DMS53 treated with DMSO at 0.1 percent for 48 hours (cell line): ENCODE measurements at regions not wholly inside any gene's neighbourhood (a gene's known extent, or its start where the extent isn't known, plus 50 kb on each side); places are given as distances from the start of the nearest gene placed in this dataset.
"Not testable (repeated sequence)": the region's sequence is repeated elsewhere in the genome, so short reads cannot be mapped to it uniquely, and the experiment has no call there.

Source experiments
- DNase-seq: peaks from one replicate; lab custom pipeline; 2025; ENCODE audit not compliant: unreplicated experiment; lab: John Stamatoyannopoulos, UW

DNA sequence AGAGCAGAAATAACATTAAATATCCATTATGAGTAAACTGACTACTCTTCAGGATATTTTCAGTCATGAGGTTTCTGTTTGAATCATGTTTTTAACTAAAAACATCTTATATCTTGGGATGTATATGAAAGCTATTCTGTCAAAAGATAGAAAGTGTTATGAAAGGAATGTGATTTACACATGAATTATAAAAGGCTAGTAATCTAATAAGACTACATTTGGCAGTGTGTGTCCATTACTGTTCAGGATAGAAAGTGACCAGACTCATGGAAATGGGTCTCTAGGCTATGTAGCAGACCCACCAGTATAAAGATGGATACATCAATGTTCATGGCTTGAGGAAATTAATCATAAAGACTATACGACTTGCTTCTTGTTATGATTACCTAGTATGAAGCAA, 1328.2 kb upstream of the NUDT12 start:
- no peak for DNase-seq

DNA sequence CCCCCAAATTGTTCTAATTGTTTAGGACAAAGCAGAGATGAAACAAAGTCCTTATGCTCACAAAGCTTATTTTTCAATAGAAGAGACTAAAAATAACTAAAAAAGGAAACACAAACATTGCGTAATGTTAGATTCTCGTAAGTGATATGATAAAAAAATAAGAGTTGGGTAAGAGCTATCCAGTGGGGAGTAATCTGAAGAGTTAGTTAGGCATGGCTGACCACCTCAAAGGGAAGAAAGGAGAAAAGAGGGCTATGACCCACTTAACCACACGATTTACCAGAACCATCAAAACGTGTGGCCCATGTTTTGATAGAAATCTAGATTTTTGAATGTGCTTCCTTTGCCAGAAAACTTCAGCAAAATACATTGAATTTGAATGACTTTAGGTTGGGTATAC, 1296.8 kb upstream of the NUDT12 start:
- DNase-seq: no peak

DNA sequence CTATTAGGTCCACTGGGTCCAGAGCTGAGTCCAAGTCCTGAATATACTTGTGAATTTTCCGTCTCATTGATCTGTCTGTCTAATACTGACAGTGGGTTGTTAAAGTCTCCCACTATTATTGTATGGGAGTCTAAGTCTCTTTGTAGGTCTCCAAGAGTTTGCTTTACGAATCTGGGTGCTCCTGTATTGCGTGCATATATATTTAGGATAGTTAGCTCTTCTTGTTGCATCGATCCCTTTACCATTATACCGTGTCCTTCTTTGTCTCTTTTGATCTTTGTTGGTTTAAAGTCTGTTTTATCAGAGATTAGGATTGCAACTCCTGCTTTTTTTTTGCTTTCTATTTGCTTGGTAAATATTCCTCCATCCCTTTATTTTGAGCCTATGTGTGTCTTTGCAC, 1289.5 kb upstream of the NUDT12 start:
- not testable (repeated sequence) for DNase-seq

DNA sequence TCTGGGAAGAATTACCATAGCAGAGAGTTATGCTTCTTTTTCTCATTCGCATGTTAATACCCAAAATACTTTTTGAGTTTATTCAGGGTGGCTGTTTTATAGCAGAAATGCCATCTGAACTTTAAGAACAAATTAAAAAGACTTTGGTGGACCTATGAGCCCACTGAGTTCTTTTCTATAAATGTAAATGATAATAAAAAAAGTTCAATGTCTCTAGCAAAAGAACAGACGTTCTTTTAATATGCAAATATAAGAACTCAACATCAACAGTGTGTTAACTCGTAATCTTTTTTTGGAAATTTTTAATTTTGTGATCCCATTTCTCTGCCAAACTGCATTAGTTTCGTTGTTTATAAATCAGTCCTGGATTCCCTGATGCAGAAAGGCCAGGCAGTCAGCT, 1283.0 kb upstream of the NUDT12 start:
- no peak for DNase-seq

DNA sequence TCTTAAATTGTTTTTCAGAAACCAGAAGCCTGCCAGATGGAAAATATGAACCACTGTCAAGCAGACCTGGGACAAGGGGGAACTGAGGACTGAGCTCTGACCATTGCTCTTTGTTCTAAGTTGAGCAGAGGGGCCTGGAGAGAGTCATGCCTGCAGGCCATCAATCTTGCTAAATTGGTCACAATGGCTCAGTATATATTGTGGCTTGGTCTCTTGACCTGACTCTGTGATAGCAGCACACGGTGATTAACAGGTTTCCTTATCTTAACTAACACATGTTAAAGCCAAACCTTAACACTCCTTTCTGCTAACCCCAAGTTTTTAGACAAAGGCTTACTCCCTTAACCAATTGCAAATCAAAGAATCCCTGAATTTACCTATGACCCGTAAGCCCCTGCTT, 1281.2 kb upstream of the NUDT12 start:
- no peak for DNase-seq

DNA sequence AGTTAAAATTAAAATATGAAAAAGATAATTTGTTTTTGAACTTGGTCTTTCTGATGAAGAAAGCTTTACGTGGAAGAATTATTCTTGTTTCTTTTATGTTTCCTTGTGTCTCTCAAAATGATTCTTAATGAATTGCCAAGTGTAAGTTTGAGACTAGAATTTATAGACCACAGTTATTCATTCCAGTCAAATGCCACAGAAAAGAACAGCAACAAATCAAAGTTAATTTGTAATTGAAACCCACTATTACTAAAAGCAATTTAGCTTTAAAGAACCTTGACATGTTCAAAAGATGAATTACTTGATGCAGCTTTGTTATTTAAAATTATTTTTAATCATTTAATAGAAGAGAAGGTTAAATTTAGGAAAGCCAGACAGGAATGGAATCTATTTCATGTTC, 1277.7 kb upstream of the NUDT12 start:
- DNase-seq: no peak

DNA sequence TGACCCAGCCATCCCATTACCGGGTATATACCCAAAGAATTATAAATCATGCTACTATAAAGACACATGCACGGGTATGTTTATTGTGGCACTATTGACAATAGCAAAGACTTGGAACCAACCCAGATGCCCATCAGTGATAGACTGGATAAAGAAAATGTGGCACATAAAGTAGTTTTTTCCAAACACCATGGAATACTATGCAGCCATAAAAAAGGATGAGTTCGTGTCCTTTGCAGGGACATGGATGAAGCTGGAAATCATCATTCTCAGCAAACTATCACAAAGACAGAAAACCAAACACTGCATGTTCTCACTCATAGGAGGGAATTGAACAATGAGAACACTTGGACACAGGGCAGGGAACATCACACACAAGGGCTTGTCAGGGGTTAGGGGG, 1268.9 kb upstream of the NUDT12 start:
- not testable (repeated sequence) for DNase-seq

DNA sequence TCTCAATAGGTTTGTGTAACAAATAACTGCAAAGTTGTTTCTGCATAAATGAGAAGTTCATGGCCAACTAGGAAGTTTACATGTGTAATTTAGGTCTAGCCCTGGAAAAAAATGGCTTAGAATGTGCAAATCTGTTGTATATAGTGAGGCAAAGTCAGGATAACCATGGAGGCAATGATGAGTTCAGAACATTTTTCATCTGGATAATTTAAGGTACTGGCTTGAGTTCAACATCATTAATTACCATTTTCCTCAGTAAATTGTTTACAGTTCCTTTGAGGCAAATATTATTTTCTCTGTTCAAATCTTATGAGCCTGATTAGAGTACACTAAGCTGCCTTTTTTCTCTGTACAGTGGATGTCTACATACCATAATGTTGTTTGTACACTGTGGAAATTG, 1259.0 kb upstream of the NUDT12 start:
- DNase-seq: no peak

DNA sequence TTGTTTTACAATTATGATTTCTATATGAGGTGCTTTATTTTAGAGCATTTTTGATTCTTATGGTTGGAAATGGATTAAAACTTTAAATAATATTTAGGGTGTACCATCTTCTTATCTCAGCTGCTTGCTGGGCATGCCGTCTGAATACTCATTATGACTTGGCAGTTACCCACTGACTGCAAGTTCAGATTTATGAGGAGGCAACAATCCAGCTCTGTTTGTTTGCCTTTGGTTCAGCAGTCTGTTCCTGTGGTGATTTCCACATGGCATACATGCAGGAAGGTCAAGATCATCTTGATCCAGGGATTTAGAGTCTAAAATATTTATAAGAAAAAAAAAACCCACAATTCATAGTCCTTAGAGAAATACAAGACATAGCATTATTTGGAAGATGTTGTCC, 1254.5 kb upstream of the NUDT12 start:
- DNase-seq: no peak

DNA sequence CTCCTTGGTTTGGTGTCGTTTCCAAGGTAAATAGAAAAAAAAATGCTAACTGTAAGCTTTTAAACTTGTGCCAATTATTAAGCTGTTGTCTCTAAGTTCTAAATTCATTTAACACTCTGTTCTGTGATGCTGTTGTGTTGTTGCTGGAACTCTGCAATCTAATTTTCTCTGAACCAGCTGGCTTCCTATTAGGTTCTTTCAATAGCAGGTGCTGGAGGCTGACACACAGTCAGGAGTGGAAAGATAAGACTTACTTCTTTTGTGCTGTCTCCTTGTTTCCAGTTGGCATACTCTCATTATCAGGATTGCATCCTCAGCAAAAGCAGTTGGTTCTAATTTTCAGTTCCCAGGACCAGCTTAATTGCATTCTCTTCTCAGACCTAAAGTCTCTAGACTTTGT, 1252.6 kb upstream of the NUDT12 start:
- no peak for DNase-seq

DNA sequence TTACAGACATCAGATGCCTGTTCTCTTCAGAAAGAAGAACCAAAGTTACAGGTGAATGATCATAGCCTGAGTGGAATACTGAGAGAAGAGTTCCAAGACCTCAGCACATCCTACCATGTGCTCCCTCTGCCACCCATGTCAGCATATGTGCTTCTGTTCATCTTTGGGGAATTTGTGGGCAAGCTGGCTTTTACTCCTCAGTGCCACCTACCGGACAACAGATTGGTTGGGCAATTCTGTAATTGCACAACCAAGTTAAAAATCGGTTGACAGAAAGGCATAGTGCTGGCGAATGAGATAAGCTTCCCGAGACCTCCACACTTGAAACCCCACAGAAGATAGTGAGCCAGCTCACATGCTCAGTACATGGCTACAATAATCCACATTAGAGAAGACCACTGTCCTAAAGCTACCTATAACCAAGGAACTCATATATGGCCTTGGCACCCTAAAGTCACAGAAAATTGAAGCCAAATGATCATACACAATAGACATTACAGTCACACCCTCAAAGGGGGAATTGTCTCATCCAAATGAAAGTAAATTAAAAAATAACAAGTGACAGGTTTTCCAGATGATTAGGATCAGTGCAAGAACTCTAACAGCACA, 1238.0 kb upstream of the NUDT12 start:
- peak; percentile 16 for DNase-seq

DNA sequence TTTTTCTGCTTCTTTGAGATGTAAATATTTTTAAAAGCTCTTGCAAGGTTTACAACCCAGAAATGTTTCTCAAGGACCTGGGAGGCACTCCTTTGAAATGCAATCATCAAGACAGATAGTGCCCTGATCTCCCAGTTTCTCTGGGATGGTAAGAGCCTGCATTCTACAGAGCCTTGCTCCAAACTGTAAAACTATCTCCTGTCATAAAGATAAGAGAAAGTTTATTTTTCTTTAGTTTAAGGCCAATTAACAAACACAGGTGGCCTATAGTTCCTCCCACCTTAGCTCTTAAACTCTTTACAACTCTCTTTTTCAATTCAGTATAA, 1231.1 kb upstream of the NUDT12 start:
- no peak for DNase-seq

DNA sequence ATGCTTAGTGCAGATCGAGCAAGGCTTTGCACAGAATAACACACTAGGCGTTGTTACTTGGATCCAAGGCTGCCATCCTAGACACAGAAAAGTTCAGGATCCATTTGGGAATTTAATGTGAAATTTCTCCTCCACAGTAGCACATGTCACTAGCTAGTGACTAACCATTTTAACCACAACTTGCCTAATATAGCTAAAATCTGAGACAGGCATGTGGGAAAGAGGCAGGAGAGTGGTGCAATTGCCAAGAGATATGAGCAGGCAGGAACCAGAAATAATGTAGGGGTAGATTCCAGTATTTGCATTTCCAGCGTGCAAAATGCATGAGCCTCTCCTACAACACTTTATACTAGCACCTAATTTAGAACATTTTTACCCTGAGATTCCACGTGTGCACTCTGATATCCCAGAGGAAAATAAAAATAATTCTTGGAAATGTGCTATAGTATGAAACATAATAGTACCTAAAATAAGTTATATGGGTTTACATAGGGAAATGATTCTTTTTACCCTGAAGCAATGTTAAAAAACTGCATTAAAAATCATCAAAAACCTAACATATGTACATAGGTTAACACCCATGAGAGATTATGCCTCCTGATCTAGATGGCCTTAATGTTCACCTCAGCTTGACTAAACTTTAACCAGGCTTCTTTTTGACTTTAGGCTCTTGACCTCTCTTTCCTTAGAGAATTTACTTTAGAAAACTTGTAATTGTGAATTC, 1230.6 kb upstream of the NUDT12 start:
- no peak for DNase-seq

DNA sequence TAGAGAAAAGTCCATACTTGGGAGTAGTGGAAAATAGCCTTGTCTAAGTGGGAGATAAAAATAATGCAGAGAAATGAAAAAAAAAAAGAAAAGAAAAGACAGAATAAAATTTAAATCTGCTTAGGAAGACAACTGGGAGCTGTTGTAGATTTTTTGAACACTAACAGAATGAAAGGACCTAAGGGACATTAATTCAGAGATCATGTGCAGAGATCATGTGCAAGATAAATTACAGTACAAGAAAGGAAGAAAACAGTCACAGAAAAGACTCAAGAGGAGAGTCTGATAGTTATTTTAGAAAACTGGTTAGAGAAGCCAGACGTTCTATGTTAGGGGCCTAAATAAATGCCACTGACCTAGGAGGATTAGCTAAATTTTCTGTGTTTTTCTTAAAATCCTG, 1226.8 kb upstream of the NUDT12 start:
- DNase-seq: no peak

DNA sequence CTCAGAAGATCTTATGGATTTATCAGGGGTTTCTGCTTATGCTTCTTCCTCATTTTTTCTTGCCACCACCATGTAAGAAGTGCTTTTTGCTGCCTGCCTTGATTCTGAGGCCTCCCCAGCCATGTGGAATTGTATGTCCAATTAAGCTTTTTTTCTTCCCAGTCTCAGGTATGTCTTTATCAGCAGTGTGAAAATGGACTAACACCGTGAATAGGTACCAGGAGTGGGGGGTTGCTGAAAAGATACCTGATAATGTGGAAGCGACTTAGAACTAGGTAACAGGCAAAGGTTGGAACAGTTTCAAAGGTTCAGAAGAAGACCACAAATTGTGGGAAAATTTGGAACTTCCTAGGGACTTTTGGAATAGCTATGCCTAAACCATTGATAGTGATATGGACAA, 1222.5 kb upstream of the NUDT12 start:
- DNase-seq: no peak

DNA sequence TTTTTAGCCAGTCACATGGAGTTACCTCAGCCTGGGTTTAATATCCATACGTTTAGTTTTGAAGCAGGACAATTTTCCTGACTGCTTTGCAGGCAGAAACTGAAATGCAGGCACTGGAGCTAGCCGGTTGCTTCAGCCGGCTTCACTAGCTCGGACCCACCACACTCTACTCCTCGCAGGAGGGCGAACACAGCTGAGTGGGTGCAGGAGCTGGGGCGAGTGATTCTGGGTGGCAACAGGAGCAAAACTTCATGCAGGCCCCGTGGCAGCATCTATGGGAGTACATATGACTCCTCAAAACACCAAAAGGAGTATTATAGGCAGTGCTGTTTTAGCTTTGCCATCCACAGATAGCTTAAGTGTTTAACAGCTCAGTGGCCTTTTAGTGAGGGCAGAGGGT, 1211.8 kb upstream of the NUDT12 start:
- DNase-seq: no peak

DNA sequence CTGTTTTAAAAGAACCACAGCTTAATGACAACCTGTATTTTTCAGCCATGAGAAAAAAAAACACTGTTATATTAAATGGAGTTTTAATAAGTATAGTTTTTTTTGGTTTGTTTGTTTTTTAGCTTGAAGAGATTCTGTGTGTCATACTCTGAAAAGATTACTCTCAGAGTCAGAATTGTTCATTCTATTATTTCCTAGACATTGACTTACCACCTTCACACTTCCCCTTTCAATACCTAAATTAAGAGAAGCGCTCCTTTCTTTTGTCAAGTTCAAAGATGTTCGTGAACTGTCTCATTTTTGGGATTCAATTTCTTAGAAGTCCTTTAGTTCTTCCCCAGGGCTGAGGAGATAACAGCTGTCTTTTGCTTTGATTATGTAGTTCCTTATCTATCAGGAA, 1201.6 kb upstream of the NUDT12 start:
- DNase-seq: no peak

DNA sequence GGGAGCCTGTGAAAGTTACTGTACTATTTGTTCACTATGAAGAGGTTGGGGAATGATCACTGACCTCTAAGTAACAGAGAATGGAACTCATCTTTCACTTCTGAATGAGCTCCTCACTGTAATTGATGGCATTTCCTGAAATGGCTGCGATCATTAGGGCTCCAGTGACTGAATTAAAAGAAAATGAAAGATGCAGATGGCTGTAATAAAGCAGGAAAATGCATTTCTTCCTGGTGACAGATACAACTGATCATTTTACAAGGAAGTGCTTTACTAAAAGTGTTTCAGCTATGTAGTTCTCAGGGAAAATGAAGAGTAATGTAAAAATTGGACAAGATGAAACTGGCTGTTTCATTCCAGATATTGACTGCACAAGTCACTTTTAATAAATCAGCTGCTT, 1200.6 kb upstream of the NUDT12 start:
- DNase-seq: no peak

DNA sequence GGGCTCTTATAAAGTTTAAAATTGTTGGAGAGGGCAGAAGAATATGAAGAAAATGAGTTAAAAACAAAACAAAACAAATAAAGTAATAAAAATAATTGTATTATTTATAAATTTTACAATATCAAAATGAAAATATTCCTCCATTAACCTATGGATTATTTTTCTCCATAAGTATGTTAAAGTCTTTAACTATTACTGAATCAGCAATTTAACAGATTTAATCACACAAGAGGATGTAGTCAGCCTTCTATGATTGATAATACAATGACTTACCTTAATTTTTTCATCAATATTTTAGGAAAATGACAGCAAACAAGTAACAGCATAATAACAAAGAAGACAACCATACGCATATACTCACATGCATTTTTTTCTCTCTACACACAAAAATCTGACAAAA, 1195.3 kb upstream of the NUDT12 start:
- no peak for DNase-seq

DNA sequence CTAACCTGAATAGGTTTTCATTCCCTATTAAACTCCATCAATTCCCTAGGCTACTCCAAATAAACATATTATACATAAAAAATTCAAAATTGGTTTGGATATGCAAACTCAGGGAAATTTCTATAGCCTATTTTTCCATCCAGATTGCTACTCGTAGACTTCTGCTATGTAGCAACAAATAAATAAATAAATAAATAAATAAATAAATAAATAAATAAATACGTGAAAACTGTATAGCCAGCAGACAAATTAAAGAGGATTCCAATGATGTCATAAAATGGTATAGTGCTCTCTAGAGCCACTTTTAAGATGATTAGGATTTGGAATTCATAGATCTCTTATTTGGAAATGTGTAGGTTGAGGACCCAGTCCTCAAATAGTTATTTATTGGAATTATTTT, 1193.2 kb upstream of the NUDT12 start:
- no peak for DNase-seq

DNA sequence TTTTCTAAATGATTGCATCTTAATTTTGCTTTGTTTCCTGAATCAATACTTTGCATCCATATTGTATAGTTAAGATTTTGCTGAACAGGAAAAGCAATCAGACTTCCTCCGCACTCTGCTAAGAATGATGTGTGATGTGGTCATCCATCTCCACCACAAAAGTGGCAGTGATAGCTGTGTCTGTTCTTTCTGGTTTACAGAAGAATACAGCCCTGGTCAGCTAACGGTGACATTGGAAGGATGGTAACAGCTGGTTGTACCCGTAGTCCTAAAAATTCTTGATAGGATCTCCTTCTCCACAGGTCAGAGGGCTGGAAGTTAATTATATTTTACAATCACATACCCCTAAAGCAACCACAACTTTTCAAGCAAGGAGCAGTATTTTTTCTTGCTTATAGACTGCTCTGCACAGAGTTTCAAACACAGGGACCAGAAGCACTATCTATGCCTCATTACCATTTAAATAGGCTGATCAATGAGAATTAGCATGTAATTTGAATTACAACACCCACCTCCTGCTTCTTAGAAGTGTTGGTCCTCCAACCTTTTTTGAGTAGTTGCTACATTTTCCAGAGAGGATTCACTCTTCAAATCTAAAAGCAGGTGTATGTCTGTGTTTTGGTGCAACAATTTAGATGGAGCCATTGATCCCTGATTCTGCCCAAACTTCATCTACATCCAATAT, 1191.9 kb upstream of the NUDT12 start:
- DNase-seq: no peak

DNA sequence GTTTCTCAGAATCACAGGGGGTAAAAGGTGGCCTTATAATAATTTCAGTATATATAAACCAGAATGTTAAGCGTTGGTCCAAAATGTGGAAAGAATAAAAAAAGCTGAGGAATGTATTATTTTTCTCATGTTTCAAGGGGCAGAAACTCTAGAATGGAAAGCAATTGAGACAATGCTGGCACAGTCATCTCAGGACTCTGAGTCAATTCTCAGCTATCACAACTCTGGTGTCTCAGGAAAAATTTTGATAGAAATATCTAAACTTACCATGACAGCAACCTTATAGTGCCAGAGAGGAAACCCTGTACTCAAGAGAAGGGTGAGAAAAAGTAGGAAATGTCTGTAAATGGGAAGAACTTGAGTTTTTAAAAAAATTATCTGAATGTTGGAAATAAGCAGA, 1189.4 kb upstream of the NUDT12 start:
- DNase-seq: no peak

DNA sequence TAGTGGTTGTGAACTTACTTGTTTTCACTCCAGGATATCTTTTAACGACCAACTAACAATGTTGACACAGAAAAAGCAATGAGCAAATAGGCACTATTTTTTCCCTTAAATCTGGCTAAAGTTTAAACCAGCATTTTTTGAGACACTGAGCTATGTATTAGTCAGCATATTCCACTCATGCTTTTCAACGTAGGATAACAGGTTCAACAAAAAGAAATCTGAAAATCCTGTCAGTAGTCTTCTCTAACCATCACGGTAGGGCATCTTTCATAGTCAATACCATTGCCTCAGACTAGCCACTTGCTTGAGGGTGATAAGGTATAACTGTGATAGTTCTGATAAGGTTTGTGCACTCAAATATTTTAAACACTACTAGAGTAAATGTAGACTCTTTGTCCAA, 1177.3 kb upstream of the NUDT12 start:
- no peak for DNase-seq
